ENCODE measurements at regions not wholly inside any gene's neighbourhood (a gene's known extent, or its start where the extent isn't known, plus 50 kb on each side); places are given as distances from the start of the nearest gene placed in this dataset.

- TF ChIP-seq CTCF (IDR thresholded peaks at IDR 0.05; ENCODE audit: borderline replicate concordance, extremely low read depth, low read length, poor library complexity, severe bottlenecking) (no peak), EZH2 (IDR thresholded peaks at IDR 0.05; ENCODE audit: borderline replicate concordance, low read depth, low read length, severe bottlenecking) (no peak)
Measured at GRCh38 chr12:118884226-118884625, 97.1 kb upstream of the SRRM4 start.
